Right lobe of liver (tissue), 4 donors: ENCODE measurements at regions not wholly inside any gene's neighbourhood (a gene's known extent, or its start where the extent isn't known, plus 50 kb on each side); places are given as distances from the start of the nearest gene placed in this dataset.

Experiments
- POLR2A ChIP-seq: fragments of 450-650 bp; IDR thresholded peaks from one replicate; pipeline ENCODE4 v1.6.1; 2017; ENCODE audit warnings: antibody characterized with exemption, mild to moderate bottlenecking
- TF ChIP-seq, protein P1 (sequence below), 4 donors: fragments of 200-600 bp in 3 of 4; fragments of 450-650 bp in 1 of 4; IDR thresholded peaks; one replicate each; pipeline versions ENCODE4 v1.5.1 to v1.8.0; 2016 to 2022; ENCODE audit warnings: antibody characterized with exemption in 4 of 4, mild to moderate bottlenecking in 2 of 4
- donor health status: DM: no; HTN: no; CAD: no.
- donor health status: DM: no; HTN: no; CAD: no.
- donor health status: DM: no; HTN: yes; CAD: no.

- TF ChIP-seq, protein P1, sequence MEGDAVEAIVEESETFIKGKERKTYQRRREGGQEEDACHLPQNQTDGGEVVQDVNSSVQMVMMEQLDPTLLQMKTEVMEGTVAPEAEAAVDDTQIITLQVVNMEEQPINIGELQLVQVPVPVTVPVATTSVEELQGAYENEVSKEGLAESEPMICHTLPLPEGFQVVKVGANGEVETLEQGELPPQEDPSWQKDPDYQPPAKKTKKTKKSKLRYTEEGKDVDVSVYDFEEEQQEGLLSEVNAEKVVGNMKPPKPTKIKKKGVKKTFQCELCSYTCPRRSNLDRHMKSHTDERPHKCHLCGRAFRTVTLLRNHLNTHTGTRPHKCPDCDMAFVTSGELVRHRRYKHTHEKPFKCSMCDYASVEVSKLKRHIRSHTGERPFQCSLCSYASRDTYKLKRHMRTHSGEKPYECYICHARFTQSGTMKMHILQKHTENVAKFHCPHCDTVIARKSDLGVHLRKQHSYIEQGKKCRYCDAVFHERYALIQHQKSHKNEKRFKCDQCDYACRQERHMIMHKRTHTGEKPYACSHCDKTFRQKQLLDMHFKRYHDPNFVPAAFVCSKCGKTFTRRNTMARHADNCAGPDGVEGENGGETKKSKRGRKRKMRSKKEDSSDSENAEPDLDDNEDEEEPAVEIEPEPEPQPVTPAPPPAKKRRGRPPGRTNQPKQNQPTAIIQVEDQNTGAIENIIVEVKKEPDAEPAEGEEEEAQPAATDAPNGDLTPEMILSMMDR (IDR thresholded peaks at IDR 0.05) = no peak
- no peak for TF ChIP-seq POLR2A
Measured at GRCh38 chr11:71331631-71332030, 79.3 kb upstream of the SHANK2 start.
